ENCODE measurements at regions not wholly inside any gene's neighbourhood (a gene's known extent, or its start where the extent isn't known, plus 50 kb on each side); places are given as distances from the start of the nearest gene placed in this dataset.

- ATAC-seq (no peak), DNase-seq (no peak)
- no peaks in the 10 kb centered on the region for H3K9me3 ChIP-seq
- H3K27ac ChIP-seq = no peak overlapping the region
- H3K36me3 ChIP-seq = no peaks in the 10 kb centered on the region
- no peak for TF ChIP-seq CTCF (IDR thresholded peaks at IDR 0.05)
- peaks cover 3% of the 10 kb centered on the region for H3K4me1 ChIP-seq
- no peak overlapping the region for H3K4me3 ChIP-seq
- H3K27me3 ChIP-seq = no peaks in the 10 kb centered on the region
- intact Hi-C loops (cut with DNase I) = no loop called here
These were observed 100.6 kb upstream of the CELF2 start for GRCh38 chr10:10917031-10917430.

- ATAC-seq = no peak
- Histone ChIP-seq H3K9me3 (no peaks in the 10 kb centered on the region), H3K27ac (no peak overlapping the region), H3K27me3 (no peaks in the 10 kb centered on the region), H3K4me3 (no peak overlapping the region), H3K4me1 (no peaks in the 10 kb centered on the region), H3K36me3 (no peaks in the 10 kb centered on the region)
- DNase-seq = no peak
- TF ChIP-seq CTCF (IDR thresholded peaks at IDR 0.05) = no peak
- intact Hi-C loops (cut with DNase I) = no loop called here
These were observed 97.7 kb upstream of the CELF2 start for GRCh38 chr10:10919976-10920375.

GRCh38 chr10:10921826-10922461, 95.7 kb upstream of the CELF2 start:
- no peak for TF ChIP-seq CTCF (IDR thresholded peaks at IDR 0.05)
- Histone ChIP-seq H3K9me3 (no peaks in the 10 kb centered on the region), H3K4me1 (no peaks in the 10 kb centered on the region), H3K4me3 (peak overlapping the region; percentile 11), H3K36me3 (no peaks in the 10 kb centered on the region), H3K27me3 (no peaks in the 10 kb centered on the region), H3K27ac (no peak overlapping the region)
- intact Hi-C loops (cut with DNase I) = no loop called here
- ATAC-seq (no peak), DNase-seq (no peak)

- H3K36me3 ChIP-seq = no peaks in the 10 kb centered on the region
- H3K4me1 ChIP-seq = no peaks in the 10 kb centered on the region
- DNase-seq (no peak), ATAC-seq (peak; percentile 78)
- H3K4me3 ChIP-seq = peak overlapping the region; percentile 11
- peak overlapping the region; percentile 47 for H3K27ac ChIP-seq
- TF ChIP-seq CTCF (IDR thresholded peaks at IDR 0.05) = no peak
- H3K27me3 ChIP-seq = no peaks in the 10 kb centered on the region
- no peaks in the 10 kb centered on the region for H3K9me3 ChIP-seq
- intact Hi-C loops (cut with DNase I) = no loop called here
These were observed 94.5 kb upstream of the CELF2 start for GRCh38 chr10:10923029-10923651.

GRCh38 chr10:10925667-10926066, 92.0 kb upstream of the CELF2 start:
- DNase-seq = no peak
- Histone ChIP-seq H3K27me3 (no peaks in the 10 kb centered on the region), H3K4me3 (no peak overlapping the region), H3K4me1 (no peaks in the 10 kb centered on the region), H3K27ac (no peak overlapping the region), H3K36me3 (no peaks in the 10 kb centered on the region), H3K9me3 (no peaks in the 10 kb centered on the region)
- no peak for TF ChIP-seq CTCF (IDR thresholded peaks at IDR 0.05)
- intact Hi-C loops (cut with DNase I) = no loop called here
- ATAC-seq = no peak
